ENCODE measurements at regions not wholly inside any gene's neighbourhood (a gene's known extent, or its start where the extent isn't known, plus 50 kb on each side); places are given as distances from the start of the nearest gene placed in this dataset.

DNA sequence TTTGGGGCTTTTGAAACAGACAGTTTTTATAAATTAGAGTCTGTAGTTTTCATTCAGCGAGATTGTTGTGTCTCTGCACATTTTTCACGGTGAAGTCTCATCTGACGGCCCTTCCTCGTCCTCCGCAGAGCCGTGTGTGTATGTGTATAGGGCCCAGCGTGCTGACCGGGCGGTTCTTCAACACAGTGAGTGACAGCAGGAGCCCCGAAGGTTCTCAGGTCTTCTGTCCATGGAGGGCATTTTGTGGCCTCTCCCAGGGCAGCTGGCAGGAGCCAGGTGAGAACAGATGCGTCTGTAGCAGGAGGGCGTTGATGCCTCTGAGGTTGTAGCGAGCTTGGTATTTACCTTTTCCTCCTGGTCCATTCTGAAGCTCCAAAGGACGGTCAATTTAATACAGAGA, 116.0 kb upstream of the LPCAT1 start:
- TF ChIP-seq, protein P1, sequence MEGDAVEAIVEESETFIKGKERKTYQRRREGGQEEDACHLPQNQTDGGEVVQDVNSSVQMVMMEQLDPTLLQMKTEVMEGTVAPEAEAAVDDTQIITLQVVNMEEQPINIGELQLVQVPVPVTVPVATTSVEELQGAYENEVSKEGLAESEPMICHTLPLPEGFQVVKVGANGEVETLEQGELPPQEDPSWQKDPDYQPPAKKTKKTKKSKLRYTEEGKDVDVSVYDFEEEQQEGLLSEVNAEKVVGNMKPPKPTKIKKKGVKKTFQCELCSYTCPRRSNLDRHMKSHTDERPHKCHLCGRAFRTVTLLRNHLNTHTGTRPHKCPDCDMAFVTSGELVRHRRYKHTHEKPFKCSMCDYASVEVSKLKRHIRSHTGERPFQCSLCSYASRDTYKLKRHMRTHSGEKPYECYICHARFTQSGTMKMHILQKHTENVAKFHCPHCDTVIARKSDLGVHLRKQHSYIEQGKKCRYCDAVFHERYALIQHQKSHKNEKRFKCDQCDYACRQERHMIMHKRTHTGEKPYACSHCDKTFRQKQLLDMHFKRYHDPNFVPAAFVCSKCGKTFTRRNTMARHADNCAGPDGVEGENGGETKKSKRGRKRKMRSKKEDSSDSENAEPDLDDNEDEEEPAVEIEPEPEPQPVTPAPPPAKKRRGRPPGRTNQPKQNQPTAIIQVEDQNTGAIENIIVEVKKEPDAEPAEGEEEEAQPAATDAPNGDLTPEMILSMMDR (IDR thresholded peaks at IDR 0.05; ENCODE audit: insufficient read depth, low read length, poor library complexity, severe bottlenecking) = no peak
- no peak for TF ChIP-seq EZH2phosphoT487 (conservative IDR thresholded peaks at IDR 0.05; ENCODE audit: low read length)
